ENCODE measurements at regions not wholly inside any gene's neighbourhood (a gene's known extent, or its start where the extent isn't known, plus 50 kb on each side); places are given as distances from the start of the nearest gene placed in this dataset.

DNA sequence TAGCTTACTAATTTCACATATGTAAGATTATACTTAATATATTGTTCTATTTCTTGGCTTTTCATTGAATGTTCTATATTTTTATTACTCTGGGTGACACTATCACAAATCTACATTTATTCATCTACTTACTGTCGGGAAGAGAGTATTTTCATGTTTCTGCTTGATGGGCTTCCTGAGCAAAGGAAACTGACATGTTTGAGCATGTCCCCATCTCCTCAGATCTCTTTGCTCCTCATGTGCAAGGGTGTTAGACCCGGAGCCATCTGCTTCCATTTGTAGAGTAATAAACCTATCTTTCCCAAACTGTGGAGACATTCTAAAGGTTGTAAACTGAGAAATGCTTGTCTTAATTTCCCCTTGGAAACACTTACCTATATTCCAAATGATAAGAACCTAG is 103.5 kb downstream of the LSMEM1 start:
- CTCF ChIA-PET: no interaction called here
- no TSS peak for BruUV-seq (replicated peaks)
- ATAC-seq: no peak

More for the DNA sequence above, 103.5 kb downstream of the LSMEM1 start:
- POLR2A ChIA-PET: no interaction called here
- Histone ChIP-seq H3K4me3 (replicated peaks in 1 of 2; ENCODE audit: low read depth in 1 of 2, low read length in 2 of 2) (no peak overlapping the region), H2AFZ (ENCODE audit: low read depth, low read length, poor library complexity, severe bottlenecking) (no peak overlapping the region), H4K20me1 (ENCODE audit: insufficient read depth) (no peaks in the 10 kb centered on the region), H3K9me2 (ENCODE audit: insufficient read depth) (no peaks in the 10 kb centered on the region), H3K9ac (ENCODE audit: low read length) (no peak overlapping the region), H3K4me1 (ENCODE audit: control insufficient read depth in 1 of 2, insufficient read depth in 2 of 2, low read length in 2 of 2) (no peaks in the 10 kb centered on the region), H3K27ac (ENCODE audit: low read depth, low read length) (no peak overlapping the region), H3K36me3 (ENCODE audit: control insufficient read depth in 1 of 2, insufficient read depth in 2 of 2, low read length in 2 of 2) (no peaks in the 10 kb centered on the region), H3K9me3 (ENCODE audit: control insufficient read depth in 1 of 2, insufficient read depth in 1 of 2, low read depth in 1 of 2, low read length in 2 of 2) (no peaks in the 10 kb centered on the region), H3K4me2 (ENCODE audit: low read length) (no peak overlapping the region), H3K79me2 (ENCODE audit: insufficient read depth, low read length) (no peaks in the 10 kb centered on the region), H3K27me3 (ENCODE audit: insufficient read depth, low read length) (no peaks in the 10 kb centered on the region)
- intact Hi-C loops (cut with micrococcal nuclease): no loop called here
- RAD21 ChIA-PET (ENCODE audit: low non-redundant PET in 1 of 2, low total read pairs in 2 of 2, uncharacterized antibody in 2 of 2, unreplicated experiment in 2 of 2): no interaction called here
- DNase-seq (ENCODE audit: low read depth, low spot score): no peak
- TF ChIP-seq ELF1 (IDR thresholded peaks at IDR 0.05; ENCODE audit: borderline replicate concordance, low read depth) (no peak), CEBPB (IDR thresholded peaks at IDR 0.05; ENCODE audit: low read depth) (no peak), ZNF274 (IDR thresholded peaks at IDR 0.05; ENCODE audit: low read depth, low read length) (no peak), POLR2A (IDR thresholded peaks at IDR 0.05; ENCODE audit: borderline replicate concordance, extremely low read depth, insufficient read depth, insufficient read length) (no peak), RAD21 (IDR thresholded peaks at IDR 0.05; ENCODE audit: low read depth) (no peak), JUND (IDR thresholded peaks at IDR 0.05) (no peak), POLR2AphosphoS5 (IDR thresholded peaks at IDR 0.05; ENCODE audit: low read depth, low read length) (no peak), ZFX (IDR thresholded peaks at IDR 0.05) (no peak), CBX3 (IDR thresholded peaks at IDR 0.05; ENCODE audit: low read depth) (no peak), SIN3A (IDR thresholded peaks at IDR 0.05; ENCODE audit: low read depth) (no peak), TCF7L2 (IDR thresholded peaks at IDR 0.05; ENCODE audit: borderline replicate concordance, extremely low read depth, insufficient read depth, insufficient read length) (no peak), FOSL1 (IDR thresholded peaks at IDR 0.05; ENCODE audit: low read depth) (no peak), EGR1 (IDR thresholded peaks at IDR 0.05; ENCODE audit: low read depth) (no peak)
- TF ChIP-seq, protein P1, sequence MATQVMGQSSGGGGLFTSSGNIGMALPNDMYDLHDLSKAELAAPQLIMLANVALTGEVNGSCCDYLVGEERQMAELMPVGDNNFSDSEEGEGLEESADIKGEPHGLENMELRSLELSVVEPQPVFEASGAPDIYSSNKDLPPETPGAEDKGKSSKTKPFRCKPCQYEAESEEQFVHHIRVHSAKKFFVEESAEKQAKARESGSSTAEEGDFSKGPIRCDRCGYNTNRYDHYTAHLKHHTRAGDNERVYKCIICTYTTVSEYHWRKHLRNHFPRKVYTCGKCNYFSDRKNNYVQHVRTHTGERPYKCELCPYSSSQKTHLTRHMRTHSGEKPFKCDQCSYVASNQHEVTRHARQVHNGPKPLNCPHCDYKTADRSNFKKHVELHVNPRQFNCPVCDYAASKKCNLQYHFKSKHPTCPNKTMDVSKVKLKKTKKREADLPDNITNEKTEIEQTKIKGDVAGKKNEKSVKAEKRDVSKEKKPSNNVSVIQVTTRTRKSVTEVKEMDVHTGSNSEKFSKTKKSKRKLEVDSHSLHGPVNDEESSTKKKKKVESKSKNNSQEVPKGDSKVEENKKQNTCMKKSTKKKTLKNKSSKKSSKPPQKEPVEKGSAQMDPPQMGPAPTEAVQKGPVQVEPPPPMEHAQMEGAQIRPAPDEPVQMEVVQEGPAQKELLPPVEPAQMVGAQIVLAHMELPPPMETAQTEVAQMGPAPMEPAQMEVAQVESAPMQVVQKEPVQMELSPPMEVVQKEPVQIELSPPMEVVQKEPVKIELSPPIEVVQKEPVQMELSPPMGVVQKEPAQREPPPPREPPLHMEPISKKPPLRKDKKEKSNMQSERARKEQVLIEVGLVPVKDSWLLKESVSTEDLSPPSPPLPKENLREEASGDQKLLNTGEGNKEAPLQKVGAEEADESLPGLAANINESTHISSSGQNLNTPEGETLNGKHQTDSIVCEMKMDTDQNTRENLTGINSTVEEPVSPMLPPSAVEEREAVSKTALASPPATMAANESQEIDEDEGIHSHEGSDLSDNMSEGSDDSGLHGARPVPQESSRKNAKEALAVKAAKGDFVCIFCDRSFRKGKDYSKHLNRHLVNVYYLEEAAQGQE (IDR thresholded peaks at IDR 0.05; ENCODE audit: low read depth): no peak
- TF ChIP-seq, protein P2, sequence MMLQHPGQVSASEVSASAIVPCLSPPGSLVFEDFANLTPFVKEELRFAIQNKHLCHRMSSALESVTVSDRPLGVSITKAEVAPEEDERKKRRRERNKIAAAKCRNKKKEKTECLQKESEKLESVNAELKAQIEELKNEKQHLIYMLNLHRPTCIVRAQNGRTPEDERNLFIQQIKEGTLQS (IDR thresholded peaks at IDR 0.05): no peak
- TF ChIP-seq, protein P3, sequence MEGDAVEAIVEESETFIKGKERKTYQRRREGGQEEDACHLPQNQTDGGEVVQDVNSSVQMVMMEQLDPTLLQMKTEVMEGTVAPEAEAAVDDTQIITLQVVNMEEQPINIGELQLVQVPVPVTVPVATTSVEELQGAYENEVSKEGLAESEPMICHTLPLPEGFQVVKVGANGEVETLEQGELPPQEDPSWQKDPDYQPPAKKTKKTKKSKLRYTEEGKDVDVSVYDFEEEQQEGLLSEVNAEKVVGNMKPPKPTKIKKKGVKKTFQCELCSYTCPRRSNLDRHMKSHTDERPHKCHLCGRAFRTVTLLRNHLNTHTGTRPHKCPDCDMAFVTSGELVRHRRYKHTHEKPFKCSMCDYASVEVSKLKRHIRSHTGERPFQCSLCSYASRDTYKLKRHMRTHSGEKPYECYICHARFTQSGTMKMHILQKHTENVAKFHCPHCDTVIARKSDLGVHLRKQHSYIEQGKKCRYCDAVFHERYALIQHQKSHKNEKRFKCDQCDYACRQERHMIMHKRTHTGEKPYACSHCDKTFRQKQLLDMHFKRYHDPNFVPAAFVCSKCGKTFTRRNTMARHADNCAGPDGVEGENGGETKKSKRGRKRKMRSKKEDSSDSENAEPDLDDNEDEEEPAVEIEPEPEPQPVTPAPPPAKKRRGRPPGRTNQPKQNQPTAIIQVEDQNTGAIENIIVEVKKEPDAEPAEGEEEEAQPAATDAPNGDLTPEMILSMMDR (IDR thresholded peaks at IDR 0.05 in 2 of 3, conservative IDR thresholded peaks at IDR 0.05 in 1 of 3; ENCODE audit: borderline replicate concordance in 1 of 3, insufficient read depth in 1 of 3, low read depth in 2 of 3, low read length in 2 of 3): no peak
